GM12874 (cell line): ENCODE measurements at regions not wholly inside any gene's neighbourhood (a gene's known extent, or its start where the extent isn't known, plus 50 kb on each side); places are given as distances from the start of the nearest gene placed in this dataset.

Experiments used
- TF ChIP-seq, protein P1 (sequence below): IDR thresholded peaks from 2 replicates; pipeline ENCODE4 v1.5.1; 2011; ENCODE audit warnings: low read depth, mild to moderate bottlenecking, control low read depth, low read length, moderate library complexity; ENCODE audit not compliant: insufficient read depth

- TF ChIP-seq, protein P1, sequence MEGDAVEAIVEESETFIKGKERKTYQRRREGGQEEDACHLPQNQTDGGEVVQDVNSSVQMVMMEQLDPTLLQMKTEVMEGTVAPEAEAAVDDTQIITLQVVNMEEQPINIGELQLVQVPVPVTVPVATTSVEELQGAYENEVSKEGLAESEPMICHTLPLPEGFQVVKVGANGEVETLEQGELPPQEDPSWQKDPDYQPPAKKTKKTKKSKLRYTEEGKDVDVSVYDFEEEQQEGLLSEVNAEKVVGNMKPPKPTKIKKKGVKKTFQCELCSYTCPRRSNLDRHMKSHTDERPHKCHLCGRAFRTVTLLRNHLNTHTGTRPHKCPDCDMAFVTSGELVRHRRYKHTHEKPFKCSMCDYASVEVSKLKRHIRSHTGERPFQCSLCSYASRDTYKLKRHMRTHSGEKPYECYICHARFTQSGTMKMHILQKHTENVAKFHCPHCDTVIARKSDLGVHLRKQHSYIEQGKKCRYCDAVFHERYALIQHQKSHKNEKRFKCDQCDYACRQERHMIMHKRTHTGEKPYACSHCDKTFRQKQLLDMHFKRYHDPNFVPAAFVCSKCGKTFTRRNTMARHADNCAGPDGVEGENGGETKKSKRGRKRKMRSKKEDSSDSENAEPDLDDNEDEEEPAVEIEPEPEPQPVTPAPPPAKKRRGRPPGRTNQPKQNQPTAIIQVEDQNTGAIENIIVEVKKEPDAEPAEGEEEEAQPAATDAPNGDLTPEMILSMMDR: no peak
Measured at GRCh38 chr2:217711188-217711587, 291.6 kb downstream of the TNS1 start.

DNA sequence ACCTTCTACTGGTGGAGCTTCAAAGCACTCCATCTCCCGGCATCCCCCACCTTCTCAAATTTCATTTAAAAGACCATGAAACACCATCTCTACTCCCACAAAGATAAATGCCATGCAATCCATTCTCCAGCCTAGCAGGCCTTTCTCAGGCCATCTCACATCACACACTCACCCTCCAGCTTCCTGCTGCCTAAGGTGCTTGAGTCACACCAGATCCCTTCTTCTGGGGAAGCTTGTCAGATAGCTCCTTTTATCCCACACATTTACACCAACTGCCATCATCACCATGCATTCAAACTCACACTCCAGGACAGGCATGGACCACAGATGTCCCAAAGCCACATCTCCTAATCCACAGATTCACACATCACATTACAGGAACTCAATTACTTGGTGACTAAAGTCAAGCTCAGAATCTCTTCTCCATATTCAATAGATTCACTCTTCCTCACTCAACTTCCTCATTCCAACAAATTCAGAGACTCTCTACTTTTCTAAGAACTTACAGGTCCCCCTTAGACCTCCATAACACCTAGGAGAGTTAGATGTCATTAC lies 292.5 kb downstream of the TNS1 start:
- TF ChIP-seq, protein P1: no peak

DNA sequence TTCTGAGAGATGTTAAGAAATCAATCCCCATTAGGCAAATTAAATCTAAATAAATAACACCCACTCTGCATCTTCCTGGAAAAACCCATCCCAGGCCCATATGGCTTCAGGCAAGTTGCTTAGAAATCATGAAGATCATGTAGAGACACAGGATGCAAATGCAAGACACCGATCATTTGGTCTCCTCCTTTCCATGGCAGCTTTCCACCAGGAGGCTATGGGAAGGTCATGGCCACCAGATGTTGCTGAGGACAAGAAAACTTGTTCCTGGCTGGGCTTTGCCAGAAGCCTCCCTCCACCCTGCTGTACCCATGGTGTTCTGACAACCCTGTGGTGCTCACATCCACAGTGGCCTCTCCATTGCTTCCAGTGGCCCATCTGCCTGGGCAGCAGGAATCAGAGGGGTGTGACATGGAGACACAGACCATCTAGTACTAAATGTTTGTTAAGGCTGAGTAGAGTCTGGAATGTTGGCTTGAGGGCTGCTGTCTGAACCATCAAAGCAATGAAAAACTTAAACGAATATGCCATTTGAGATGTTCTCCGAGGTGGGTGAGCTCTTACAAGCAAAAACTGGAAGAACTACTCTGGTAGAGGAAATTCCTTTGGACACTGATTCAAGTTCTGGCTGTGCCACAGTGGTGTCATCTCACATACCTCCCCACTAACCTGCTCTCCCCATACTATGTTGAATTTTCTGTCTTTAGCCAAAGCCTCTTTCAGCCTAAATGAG lies 293.2 kb downstream of the TNS1 start:
- TF ChIP-seq, protein P1: no peak

DNA sequence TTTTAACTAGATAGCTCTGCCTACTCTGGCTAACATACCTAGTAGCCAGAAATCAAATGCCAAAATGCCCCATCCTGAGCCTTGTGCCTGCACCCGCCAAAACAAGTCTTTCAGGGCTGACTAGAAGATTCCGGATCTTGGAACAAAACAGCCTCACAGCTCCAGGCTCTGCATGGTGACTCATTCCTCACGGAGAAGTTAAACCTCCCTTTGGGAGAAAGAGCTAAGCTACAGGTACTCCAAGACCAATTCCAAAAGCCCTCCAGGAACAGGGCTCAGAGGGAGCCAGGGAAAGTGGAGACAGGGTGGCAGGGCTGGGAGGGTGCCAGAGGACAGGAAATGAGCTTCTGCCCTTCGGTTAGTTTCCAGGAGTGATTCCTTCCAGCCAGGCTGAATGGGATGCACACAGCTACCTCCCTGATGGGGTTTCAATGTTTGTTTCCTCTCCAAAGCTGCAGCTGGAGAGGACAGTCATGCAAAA lies 295.6 kb downstream of the TNS1 start:
- TF ChIP-seq, protein P1: no peak

GRCh38 chr2:217706513-217706912 lies 296.3 kb downstream of the TNS1 start:
- TF ChIP-seq, protein P1: no peak

DNA sequence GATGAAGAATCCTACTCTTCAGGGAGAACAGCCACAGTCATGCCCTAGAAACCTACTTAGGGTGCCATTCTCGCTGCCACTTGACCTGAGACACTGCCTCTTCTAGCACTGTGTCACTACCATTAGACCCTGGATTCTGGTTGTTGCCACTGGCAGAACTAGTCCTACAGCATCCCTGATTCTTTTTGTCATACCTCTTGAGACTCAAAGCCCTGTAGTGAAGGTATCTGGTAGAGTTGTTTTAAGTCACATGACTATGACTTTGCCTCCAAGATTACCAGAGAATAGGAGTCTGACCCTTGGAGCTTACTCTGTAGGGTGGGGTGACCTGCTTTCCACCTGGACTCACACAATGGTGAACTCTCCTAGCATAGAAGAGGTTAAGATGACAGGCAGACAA lies 296.7 kb downstream of the TNS1 start:
- TF ChIP-seq, protein P1: no peak

GRCh38 chr2:217705461-217705860 lies 297.3 kb downstream of the TNS1 start:
- TF ChIP-seq, protein P1: no peak
